MM.1S (cell line): ENCODE measurements at regions not wholly inside any gene's neighbourhood (a gene's known extent, or its start where the extent isn't known, plus 50 kb on each side); places are given as distances from the start of the nearest gene placed in this dataset.

Experiments used
- EZH2 ChIP-seq: fragments of 300-600 bp; sonication (generic); optimal IDR thresholded peaks from 2 replicates; pipeline ENCODE3; 2017; ENCODE audit warnings: low read depth, mild to moderate bottlenecking, antibody characterized with exemption, low read length, mixed read lengths
- EZH2phosphoT487 ChIP-seq: fragments of 300-600 bp; sonication (generic); IDR thresholded peaks from 2 replicates; pipeline ENCODE4 v1.6.1; 2018; ENCODE audit warnings: antibody characterized with exemption, low read length
- TF ChIP-seq, protein P1 (sequence below): fragments of 300-600 bp; sonication (generic); IDR thresholded peaks from 2 replicates; pipeline ENCODE4 v1.5.1; 2016; ENCODE audit warnings: antibody characterized with exemption, low read length, mixed read lengths

DNA sequence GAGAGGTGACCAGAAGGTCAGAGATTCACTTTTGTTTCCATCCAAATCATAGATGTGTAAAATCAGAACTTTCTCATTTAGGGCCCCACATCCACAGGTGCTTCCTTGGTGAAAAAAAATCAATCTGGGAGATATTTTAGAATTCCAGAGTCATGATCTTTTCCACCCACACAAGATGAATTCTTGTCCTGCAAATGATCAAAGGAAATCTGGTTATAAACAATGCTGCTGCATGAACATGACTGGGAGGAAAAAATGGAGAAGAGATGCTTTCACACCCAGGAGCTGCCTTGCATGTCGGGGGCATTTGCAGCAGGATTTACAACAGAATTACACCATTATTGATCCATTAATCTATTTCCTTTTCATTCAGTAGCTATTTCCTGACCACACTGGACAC, 106.5 kb upstream of the TMEM72 start:
- TF ChIP-seq, protein P1, sequence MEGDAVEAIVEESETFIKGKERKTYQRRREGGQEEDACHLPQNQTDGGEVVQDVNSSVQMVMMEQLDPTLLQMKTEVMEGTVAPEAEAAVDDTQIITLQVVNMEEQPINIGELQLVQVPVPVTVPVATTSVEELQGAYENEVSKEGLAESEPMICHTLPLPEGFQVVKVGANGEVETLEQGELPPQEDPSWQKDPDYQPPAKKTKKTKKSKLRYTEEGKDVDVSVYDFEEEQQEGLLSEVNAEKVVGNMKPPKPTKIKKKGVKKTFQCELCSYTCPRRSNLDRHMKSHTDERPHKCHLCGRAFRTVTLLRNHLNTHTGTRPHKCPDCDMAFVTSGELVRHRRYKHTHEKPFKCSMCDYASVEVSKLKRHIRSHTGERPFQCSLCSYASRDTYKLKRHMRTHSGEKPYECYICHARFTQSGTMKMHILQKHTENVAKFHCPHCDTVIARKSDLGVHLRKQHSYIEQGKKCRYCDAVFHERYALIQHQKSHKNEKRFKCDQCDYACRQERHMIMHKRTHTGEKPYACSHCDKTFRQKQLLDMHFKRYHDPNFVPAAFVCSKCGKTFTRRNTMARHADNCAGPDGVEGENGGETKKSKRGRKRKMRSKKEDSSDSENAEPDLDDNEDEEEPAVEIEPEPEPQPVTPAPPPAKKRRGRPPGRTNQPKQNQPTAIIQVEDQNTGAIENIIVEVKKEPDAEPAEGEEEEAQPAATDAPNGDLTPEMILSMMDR = no peak
- TF ChIP-seq EZH2 (no peak), EZH2phosphoT487 (no peak)
